ENCODE measurements at regions not wholly inside any gene's neighbourhood (a gene's known extent, or its start where the extent isn't known, plus 50 kb on each side); places are given as distances from the start of the nearest gene placed in this dataset.

DNA sequence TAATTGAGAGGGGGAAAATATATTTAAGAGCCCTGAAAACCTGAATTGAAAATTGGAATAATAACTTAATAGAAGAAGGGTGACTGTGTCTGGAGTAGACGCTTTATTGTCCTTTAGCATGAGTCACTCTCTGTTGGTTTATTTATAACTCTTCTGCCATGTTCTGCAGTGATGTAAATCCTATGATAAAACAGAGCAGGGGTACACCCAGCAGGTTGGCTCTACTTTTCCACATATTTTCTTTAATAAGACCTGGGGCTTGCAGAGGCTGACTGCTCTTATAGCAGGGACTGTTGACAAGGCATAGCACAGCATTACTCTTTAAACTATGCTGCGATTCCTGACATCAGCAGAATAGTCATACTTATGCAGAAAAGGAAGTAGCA lies 389.9 kb upstream of the PCDH9 start:
- H3K4me3 ChIP-seq = no peak overlapping the region
- WGBS (ENCODE audit: insufficient coverage, insufficient replicate concordance, low lambda C conversion rate, missing lambda C conversion rate) = 0% methylated on average over 2 of the region's 2 CpGs
- in situ Hi-C loops (cut with MboI) (no loop called here), intact Hi-C loops (cut with micrococcal nuclease; ENCODE audit: unreplicated experiment) (no loop called here)
- CTCF ChIA-PET = interaction anchor here (0.9 kb wide), 1 partner anchor 16 kb away, joined by 3 read pairs; no protein-coding TSS in a partner anchor
- H3K4me1 ChIP-seq (ENCODE audit: control insufficient read depth, insufficient read depth, low read length) = no peaks in the 10 kb centered on the region
- H3K79me2 ChIP-seq (ENCODE audit: control insufficient read depth, insufficient read depth, low read length) = no peaks in the 10 kb centered on the region
- SMC1A ChIA-PET (ENCODE audit: uncharacterized antibody, unreplicated experiment) = no interaction called here
- RAD21 ChIA-PET (ENCODE audit: unreplicated experiment) = no interaction called here
- FAIRE-seq (no peak), ATAC-seq (no peak), DNase-seq (ENCODE audit: low read depth, low spot score) (no peak)
- H3K27me3 ChIP-seq (replicated peaks in 1 of 2; ENCODE audit: control insufficient read depth in 2 of 2, insufficient read depth in 2 of 2, low read length in 1 of 2) = no peaks in the 10 kb centered on the region
- H3K4me2 ChIP-seq (ENCODE audit: control insufficient read depth, insufficient read depth) = no peak overlapping the region
- H3K9ac ChIP-seq (ENCODE audit: control insufficient read depth, insufficient read depth, low read length) = no peak overlapping the region
- H4K20me1 ChIP-seq (ENCODE audit: control insufficient read depth, insufficient read depth) = no peaks in the 10 kb centered on the region
- TF ChIP-seq, protein P1, sequence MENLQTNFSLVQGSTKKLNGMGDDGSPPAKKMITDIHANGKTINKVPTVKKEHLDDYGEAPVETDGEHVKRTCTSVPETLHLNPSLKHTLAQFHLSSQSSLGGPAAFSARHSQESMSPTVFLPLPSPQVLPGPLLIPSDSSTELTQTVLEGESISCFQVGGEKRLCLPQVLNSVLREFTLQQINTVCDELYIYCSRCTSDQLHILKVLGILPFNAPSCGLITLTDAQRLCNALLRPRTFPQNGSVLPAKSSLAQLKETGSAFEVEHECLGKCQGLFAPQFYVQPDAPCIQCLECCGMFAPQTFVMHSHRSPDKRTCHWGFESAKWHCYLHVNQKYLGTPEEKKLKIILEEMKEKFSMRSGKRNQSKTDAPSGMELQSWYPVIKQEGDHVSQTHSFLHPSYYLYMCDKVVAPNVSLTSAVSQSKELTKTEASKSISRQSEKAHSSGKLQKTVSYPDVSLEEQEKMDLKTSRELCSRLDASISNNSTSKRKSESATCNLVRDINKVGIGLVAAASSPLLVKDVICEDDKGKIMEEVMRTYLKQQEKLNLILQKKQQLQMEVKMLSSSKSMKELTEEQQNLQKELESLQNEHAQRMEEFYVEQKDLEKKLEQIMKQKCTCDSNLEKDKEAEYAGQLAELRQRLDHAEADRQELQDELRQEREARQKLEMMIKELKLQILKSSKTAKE (IDR thresholded peaks at IDR 0.05; ENCODE audit: low read depth, poor library complexity, severe bottlenecking) = no peak
- no peaks in the 10 kb centered on the region for H3K36me3 ChIP-seq (ENCODE audit: control insufficient read depth in 2 of 2, insufficient read depth in 2 of 2, low read length in 1 of 2)
- no peak overlapping the region for H2AFZ ChIP-seq (ENCODE audit: control insufficient read depth, low read depth, low read length)
- BruUV-seq (replicated peaks) = no TSS peak
- no peak overlapping the region for H3K27ac ChIP-seq (ENCODE audit: control insufficient read depth, insufficient read depth)
- POLR2A ChIA-PET = no interaction called here
- H3K9me3 ChIP-seq (replicated peaks; ENCODE audit: control insufficient read depth, insufficient read depth, low read length) = no peaks in the 10 kb centered on the region

DNA sequence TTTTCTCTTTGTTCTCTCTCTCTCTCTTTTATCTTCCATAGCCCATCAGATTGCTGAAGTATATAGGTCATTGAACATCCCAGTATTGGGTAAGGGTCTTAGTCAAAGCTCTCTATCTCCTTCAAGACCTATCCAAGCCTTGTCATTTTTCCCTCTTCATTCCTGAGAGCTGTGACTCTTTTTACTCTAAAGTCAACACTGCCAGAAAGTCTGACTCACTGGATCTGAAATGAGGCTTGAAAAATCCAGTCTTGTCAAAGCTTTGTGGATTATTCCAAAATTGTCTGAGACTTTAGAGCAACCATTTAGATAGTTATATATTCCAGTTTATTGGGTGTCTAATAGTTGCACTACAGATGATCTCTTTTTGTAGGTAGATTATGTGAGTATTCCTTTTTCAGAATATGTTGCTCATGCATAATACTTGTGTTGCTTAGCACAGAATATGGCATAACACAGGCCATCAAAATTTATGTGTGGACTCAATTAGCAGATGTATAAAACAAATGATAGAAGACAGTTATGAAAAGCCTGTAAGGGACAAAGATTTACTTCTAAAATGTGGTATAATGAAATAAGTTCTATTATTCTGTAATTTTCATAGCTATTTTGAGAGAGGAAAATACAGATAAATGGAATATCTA lies 389.3 kb upstream of the PCDH9 start:
- SMC1A ChIA-PET (ENCODE audit: uncharacterized antibody, unreplicated experiment) = no interaction called here
- no peak for TF ChIP-seq ZNF24 (IDR thresholded peaks at IDR 0.05)
- TF ChIP-seq CBFB (IDR thresholded peaks at IDR 0.05; ENCODE audit: low read depth) = no peak
- TF ChIP-seq HCFC1 (IDR thresholded peaks at IDR 0.05; ENCODE audit: low read length) = no peak
- no peak for TF ChIP-seq SMC3 (IDR thresholded peaks at IDR 0.05; ENCODE audit: borderline replicate concordance, low read length)
- CTCF ChIA-PET = no interaction called here

More for the DNA sequence above, 389.3 kb upstream of the PCDH9 start:
- H3K9ac ChIP-seq (ENCODE audit: control insufficient read depth, insufficient read depth, low read length) = no peak overlapping the region
- ChIA-PET POLR2A (no interaction called here), RAD21 (ENCODE audit: unreplicated experiment) (no interaction called here)
- FAIRE-seq = no peak
- no peaks in the 10 kb centered on the region for H3K79me2 ChIP-seq (ENCODE audit: control insufficient read depth, insufficient read depth, low read length)
- no peaks in the 10 kb centered on the region for H3K4me1 ChIP-seq (ENCODE audit: control insufficient read depth, insufficient read depth, low read length)
- ATAC-seq = no peak
- no peaks in the 10 kb centered on the region for H4K20me1 ChIP-seq (ENCODE audit: control insufficient read depth, insufficient read depth)
- H3K4me2 ChIP-seq (ENCODE audit: control insufficient read depth, insufficient read depth) = no peak overlapping the region
- in situ Hi-C loops (cut with MboI) (no loop called here), intact Hi-C loops (cut with micrococcal nuclease; ENCODE audit: unreplicated experiment) (no loop called here)
- DNase-seq (ENCODE audit: low read depth, low spot score) = no peak
- H2AFZ ChIP-seq (ENCODE audit: control insufficient read depth, low read depth, low read length) = no peak overlapping the region
- H3K9me3 ChIP-seq (replicated peaks; ENCODE audit: control insufficient read depth, insufficient read depth, low read length) = no peaks in the 10 kb centered on the region
- H3K27ac ChIP-seq (ENCODE audit: control insufficient read depth, insufficient read depth) = no peak overlapping the region
- no peak overlapping the region for H3K4me3 ChIP-seq
- no TSS peak for BruUV-seq (replicated peaks)
- H3K27me3 ChIP-seq (replicated peaks in 1 of 2; ENCODE audit: control insufficient read depth in 2 of 2, insufficient read depth in 2 of 2, low read length in 1 of 2) = no peaks in the 10 kb centered on the region
- H3K36me3 ChIP-seq (ENCODE audit: control insufficient read depth in 2 of 2, insufficient read depth in 2 of 2, low read length in 1 of 2) = no peaks in the 10 kb centered on the region
